ENCODE measurements at regions not wholly inside any gene's neighbourhood (a gene's known extent, or its start where the extent isn't known, plus 50 kb on each side); places are given as distances from the start of the nearest gene placed in this dataset.

DNA sequence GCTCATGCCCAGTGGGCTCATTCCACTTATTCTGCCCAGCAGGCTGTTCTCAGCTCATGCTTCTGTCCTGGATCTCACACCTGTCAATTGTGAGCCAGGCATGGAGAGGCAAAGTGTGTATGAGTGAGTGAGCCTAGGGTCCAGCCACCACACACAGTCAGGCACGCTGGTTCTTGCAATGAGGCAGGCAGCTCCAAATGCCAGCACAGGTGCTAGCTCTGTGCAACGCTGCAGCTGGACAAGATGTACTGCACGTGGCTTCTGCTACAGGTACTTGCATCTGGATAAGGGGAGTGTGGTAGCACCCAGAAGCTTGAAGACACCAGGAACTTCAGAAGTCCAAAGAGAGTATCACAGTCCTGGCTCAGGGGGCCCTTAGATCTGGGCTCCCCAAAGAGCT lies 1249.4 kb upstream of the IGFBP7 start:
- TF ChIP-seq TAF1 (IDR thresholded peaks at IDR 0.05; ENCODE audit: borderline replicate concordance, low read depth, low read length) = no peak
- TF ChIP-seq, protein P1, sequence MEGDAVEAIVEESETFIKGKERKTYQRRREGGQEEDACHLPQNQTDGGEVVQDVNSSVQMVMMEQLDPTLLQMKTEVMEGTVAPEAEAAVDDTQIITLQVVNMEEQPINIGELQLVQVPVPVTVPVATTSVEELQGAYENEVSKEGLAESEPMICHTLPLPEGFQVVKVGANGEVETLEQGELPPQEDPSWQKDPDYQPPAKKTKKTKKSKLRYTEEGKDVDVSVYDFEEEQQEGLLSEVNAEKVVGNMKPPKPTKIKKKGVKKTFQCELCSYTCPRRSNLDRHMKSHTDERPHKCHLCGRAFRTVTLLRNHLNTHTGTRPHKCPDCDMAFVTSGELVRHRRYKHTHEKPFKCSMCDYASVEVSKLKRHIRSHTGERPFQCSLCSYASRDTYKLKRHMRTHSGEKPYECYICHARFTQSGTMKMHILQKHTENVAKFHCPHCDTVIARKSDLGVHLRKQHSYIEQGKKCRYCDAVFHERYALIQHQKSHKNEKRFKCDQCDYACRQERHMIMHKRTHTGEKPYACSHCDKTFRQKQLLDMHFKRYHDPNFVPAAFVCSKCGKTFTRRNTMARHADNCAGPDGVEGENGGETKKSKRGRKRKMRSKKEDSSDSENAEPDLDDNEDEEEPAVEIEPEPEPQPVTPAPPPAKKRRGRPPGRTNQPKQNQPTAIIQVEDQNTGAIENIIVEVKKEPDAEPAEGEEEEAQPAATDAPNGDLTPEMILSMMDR (IDR thresholded peaks at IDR 0.05 in 2 of 3, conservative IDR thresholded peaks at IDR 0.05 in 1 of 3; ENCODE audit: control insufficient read depth in 2 of 3, extremely low read depth in 1 of 3, insufficient read depth in 1 of 3, low read depth in 3 of 3, low read length in 3 of 3) = no peak
- no peak for TF ChIP-seq PML (IDR thresholded peaks at IDR 0.05; ENCODE audit: low read length)
- no peak for TF ChIP-seq CEBPB (IDR thresholded peaks at IDR 0.05; ENCODE audit: borderline replicate concordance in 1 of 2, low read depth in 2 of 2, low read length in 2 of 2)
- TF ChIP-seq POLR2A (IDR thresholded peaks at IDR 0.05; ENCODE audit: low read depth, low read length) = no peak
- TF ChIP-seq MYC (IDR thresholded peaks at IDR 0.05; ENCODE audit: insufficient read depth, insufficient read length, insufficient replicate concordance, low read length, severe bottlenecking) = no peak
- TF ChIP-seq, protein P2, sequence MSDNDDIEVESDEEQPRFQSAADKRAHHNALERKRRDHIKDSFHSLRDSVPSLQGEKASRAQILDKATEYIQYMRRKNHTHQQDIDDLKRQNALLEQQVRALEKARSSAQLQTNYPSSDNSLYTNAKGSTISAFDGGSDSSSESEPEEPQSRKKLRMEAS (IDR thresholded peaks at IDR 0.05; ENCODE audit: low read depth, low read length) = no peak
- TF ChIP-seq KAT2A (conservative IDR thresholded peaks at IDR 0.05; ENCODE audit: control insufficient read depth, low read depth, low read length) = no peak
- TF ChIP-seq, protein P3, sequence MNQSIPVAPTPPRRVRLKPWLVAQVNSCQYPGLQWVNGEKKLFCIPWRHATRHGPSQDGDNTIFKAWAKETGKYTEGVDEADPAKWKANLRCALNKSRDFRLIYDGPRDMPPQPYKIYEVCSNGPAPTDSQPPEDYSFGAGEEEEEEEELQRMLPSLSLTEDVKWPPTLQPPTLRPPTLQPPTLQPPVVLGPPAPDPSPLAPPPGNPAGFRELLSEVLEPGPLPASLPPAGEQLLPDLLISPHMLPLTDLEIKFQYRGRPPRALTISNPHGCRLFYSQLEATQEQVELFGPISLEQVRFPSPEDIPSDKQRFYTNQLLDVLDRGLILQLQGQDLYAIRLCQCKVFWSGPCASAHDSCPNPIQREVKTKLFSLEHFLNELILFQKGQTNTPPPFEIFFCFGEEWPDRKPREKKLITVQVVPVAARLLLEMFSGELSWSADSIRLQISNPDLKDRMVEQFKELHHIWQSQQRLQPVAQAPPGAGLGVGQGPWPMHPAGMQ (IDR thresholded peaks at IDR 0.05; ENCODE audit: borderline replicate concordance) = no peak
- no peak for TF ChIP-seq ZNF274 (IDR thresholded peaks at IDR 0.05; ENCODE audit: insufficient read depth, insufficient read length)
- TF ChIP-seq, protein P4, sequence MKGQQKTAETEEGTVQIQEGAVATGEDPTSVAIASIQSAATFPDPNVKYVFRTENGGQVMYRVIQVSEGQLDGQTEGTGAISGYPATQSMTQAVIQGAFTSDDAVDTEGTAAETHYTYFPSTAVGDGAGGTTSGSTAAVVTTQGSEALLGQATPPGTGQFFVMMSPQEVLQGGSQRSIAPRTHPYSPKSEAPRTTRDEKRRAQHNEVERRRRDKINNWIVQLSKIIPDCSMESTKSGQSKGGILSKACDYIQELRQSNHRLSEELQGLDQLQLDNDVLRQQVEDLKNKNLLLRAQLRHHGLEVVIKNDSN (IDR thresholded peaks at IDR 0.05; ENCODE audit: borderline replicate concordance, extremely low read length, insufficient read depth, low read depth, low read length) = no peak

All from GM12878 (cell line).